ENCODE measurements at regions not wholly inside any gene's neighbourhood (a gene's known extent, or its start where the extent isn't known, plus 50 kb on each side); places are given as distances from the start of the nearest gene placed in this dataset.

DNA sequence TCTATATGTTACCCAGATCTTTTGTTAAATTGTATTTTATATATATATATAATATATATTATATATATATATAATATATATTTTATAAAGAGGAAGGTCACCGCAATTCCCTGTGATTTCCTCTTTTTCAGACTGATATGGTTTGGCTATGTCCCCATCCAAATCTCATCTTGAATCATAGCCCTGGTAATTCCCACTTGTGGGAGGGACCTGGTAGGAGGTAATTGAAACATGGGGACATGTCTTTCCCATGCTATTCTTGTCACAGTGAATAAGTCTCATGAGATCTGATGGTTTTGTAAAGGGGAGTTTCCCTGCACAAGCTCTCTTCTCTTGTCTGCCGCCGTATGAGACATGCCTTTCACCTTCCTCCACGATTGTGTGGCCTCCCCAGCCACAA is 157.6 kb downstream of the RAB38 start:
- Mint-ChIP-seq H3K27me3 (ENCODE audit: low read depth) (no peaks in the 10 kb centered on the region), H3K27ac (no peak overlapping the region), H3K4me1 (peaks cover 7% of the 10 kb centered on the region), H3K9me3 (no peaks in the 10 kb centered on the region), H3K36me3 (no peaks in the 10 kb centered on the region), H3K4me3 (no peak overlapping the region)
- DNase-seq (ENCODE audit: low spot score) (no peak), ATAC-seq (no peak)
- TF ChIP-seq, protein P1, sequence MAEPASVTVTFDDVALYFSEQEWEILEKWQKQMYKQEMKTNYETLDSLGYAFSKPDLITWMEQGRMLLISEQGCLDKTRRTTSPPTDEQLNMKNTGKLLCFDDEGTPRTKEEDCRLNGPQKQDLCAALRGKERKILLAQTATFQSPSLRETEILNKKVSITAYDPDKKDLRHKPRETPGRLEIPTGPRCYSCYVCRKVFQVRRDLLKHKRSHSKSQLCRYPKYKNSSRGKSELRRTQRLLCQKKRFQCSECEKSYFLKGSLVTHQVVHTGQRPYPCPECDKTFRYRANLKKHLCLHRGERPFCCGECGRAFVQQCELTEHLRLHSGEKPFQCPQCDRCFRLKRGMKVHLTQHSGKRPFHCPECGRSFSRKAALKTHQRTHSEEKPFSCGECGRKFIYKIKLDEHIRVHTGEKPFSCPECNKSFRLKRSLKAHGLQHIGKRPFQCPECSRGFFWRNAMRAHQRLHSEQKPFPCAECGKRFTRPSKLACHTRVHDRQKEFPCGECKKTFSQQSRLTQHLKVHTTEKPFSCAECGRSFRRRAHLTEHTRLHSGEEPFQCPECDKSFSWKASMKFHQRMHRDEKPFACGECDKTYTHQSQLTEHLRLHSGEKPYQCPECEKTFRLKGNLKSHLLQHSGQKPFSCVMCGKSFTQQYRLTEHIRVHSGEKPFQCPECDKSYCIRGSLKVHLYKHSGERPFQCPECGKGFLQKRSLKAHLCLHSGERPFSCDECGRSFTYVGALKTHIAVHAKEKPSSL (CRISPR knock-in tag; conservative IDR thresholded peaks at IDR 0.05), result no peak
- TF ChIP-seq JUN (CRISPR knock-in tag; IDR thresholded peaks at IDR 0.05) (no peak), ZNF121 (CRISPR knock-in tag; IDR thresholded peaks at IDR 0.05) (no peak), ZNF423 (CRISPR knock-in tag; IDR thresholded peaks at IDR 0.05) (no peak), RORB (CRISPR knock-in tag; IDR thresholded peaks at IDR 0.05) (no peak), ZNF317 (CRISPR knock-in tag; IDR thresholded peaks at IDR 0.05; ENCODE audit: borderline replicate concordance, low read depth) (no peak), CREM (CRISPR knock-in tag; IDR thresholded peaks at IDR 0.05) (no peak), FOXK1 (CRISPR knock-in tag; IDR thresholded peaks at IDR 0.05) (no peak), MYBL2 (CRISPR knock-in tag; IDR thresholded peaks at IDR 0.05) (no peak), ZNF263 (CRISPR knock-in tag; IDR thresholded peaks at IDR 0.05; ENCODE audit: low read depth) (no peak), ZNF138 (CRISPR knock-in tag; conservative IDR thresholded peaks at IDR 0.05) (no peak), NFE2L1 (CRISPR knock-in tag; IDR thresholded peaks at IDR 0.05) (no peak)
- TF ChIP-seq, protein P2, sequence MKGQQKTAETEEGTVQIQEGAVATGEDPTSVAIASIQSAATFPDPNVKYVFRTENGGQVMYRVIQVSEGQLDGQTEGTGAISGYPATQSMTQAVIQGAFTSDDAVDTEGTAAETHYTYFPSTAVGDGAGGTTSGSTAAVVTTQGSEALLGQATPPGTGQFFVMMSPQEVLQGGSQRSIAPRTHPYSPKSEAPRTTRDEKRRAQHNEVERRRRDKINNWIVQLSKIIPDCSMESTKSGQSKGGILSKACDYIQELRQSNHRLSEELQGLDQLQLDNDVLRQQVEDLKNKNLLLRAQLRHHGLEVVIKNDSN (CRISPR knock-in tag; IDR thresholded peaks at IDR 0.05), result no peak
- CTCF ChIA-PET, result interaction anchor here (0.6 to 2.7 kb wide), 3 partner anchors 84 to 528 kb away, joined by 4 to 14 read pairs (median 12); no protein-coding TSS in a partner anchor
- POLR2A ChIA-PET, result no interaction called here

DNA sequence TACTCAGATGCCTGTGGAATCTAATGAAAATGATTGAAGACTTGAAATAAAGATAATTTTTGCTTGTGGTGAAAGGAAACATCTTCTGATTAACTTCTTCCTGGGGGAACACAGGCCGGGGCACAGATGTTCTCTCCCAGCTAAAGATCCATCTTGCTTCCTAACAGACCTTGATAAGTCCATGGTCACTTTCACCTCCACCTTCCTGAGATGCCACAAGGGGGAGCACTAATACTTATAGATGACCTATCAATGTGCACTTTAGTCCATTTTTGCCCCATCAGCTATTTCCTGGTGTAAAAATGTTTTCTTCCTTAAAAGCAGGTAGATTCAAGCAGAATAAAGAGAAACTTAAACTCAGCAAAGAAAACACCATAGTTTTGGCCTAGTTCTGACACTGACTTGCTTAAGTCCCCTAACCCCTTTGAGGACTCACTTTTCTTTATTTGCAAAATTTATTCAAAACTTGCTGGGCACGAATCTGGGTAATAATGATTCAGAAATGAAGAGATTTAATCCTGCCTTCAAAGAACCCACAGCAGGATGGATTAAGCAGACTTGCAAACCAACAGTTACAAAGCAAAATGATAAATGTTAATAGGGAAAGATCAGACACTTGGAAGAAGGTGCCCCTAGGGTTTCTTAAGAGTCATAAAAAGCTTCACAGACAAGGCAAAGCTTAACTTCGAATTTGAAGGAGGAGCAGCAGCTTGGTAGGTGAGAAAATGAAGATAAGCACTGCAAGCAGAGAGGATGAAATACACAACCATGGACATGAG is 158.7 kb downstream of the RAB38 start:
- no peak overlapping the region for H3K27ac Mint-ChIP-seq
- DNase-seq (ENCODE audit: low spot score) (peak; percentile 68), ATAC-seq (peak; percentile 90)
- CTCF ChIA-PET, result interaction anchor here (0.5 to 2.7 kb wide), 43 partner anchors 9 to 870 kb away, joined by 3 to 23 read pairs (median 3); partner anchors contain the start of gene CTSC
- TF ChIP-seq ZNF423 (CRISPR knock-in tag; IDR thresholded peaks at IDR 0.05) (no peak), NR1H2 (CRISPR knock-in tag; IDR thresholded peaks at IDR 0.05) (no peak)
- TF ChIP-seq, protein P3, sequence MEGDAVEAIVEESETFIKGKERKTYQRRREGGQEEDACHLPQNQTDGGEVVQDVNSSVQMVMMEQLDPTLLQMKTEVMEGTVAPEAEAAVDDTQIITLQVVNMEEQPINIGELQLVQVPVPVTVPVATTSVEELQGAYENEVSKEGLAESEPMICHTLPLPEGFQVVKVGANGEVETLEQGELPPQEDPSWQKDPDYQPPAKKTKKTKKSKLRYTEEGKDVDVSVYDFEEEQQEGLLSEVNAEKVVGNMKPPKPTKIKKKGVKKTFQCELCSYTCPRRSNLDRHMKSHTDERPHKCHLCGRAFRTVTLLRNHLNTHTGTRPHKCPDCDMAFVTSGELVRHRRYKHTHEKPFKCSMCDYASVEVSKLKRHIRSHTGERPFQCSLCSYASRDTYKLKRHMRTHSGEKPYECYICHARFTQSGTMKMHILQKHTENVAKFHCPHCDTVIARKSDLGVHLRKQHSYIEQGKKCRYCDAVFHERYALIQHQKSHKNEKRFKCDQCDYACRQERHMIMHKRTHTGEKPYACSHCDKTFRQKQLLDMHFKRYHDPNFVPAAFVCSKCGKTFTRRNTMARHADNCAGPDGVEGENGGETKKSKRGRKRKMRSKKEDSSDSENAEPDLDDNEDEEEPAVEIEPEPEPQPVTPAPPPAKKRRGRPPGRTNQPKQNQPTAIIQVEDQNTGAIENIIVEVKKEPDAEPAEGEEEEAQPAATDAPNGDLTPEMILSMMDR (IDR thresholded peaks at IDR 0.05), result peak; percentile 71
- no peak overlapping the region for H3K4me3 Mint-ChIP-seq
- H3K36me3 Mint-ChIP-seq, result no peaks in the 10 kb centered on the region
- no peaks in the 10 kb centered on the region for H3K27me3 Mint-ChIP-seq (ENCODE audit: low read depth)
- H3K4me1 Mint-ChIP-seq, result peaks cover 11% of the 10 kb centered on the region
- POLR2A ChIA-PET, result interaction anchor here (0.5 kb wide), 1 partner anchor 320 kb away, joined by 5 read pairs; no protein-coding TSS in a partner anchor
- H3K9me3 Mint-ChIP-seq, result no peaks in the 10 kb centered on the region

DNA sequence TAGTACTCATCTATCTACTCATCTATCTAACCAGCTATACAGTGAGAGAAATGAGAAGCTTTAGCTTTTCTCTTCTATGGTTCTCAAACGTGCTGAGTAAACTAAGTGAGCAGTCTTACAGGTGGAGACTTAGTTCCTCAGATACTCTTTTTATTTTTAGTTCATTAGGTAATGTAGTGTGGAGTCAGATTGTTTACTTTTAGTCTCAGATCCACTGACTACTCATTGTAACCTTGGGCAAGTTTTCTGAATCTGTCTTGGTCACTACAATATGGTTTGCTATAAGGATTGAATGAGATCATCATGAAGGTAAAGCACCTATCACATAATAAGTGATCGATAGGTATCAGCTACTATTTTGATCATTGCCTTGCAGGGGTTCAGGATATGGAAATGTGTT is 160.1 kb downstream of the RAB38 start:
- H3K36me3 Mint-ChIP-seq, result no peaks in the 10 kb centered on the region
- H3K4me3 Mint-ChIP-seq, result no peak overlapping the region
- no peak for ATAC-seq
- ChIA-PET POLR2A (no interaction called here), CTCF (interaction anchor here (1.1 to 2.7 kb wide), 5 partner anchors 315 to 551 kb away, joined by 3 to 23 read pairs (median 8); no protein-coding TSS in a partner anchor)
- no peaks in the 10 kb centered on the region for H3K27me3 Mint-ChIP-seq (ENCODE audit: low read depth)
- DNase-seq (ENCODE audit: low spot score), result no peak
- no peaks in the 10 kb centered on the region for H3K9me3 Mint-ChIP-seq
- H3K4me1 Mint-ChIP-seq, result peaks cover 11% of the 10 kb centered on the region
- H3K27ac Mint-ChIP-seq, result no peak overlapping the region
- TF ChIP-seq JUN (CRISPR knock-in tag; IDR thresholded peaks at IDR 0.05) (no peak), PRRX2 (CRISPR knock-in tag; IDR thresholded peaks at IDR 0.05) (no peak), ZBTB21 (CRISPR knock-in tag; IDR thresholded peaks at IDR 0.05; ENCODE audit: borderline replicate concordance) (no peak), MYBL2 (CRISPR knock-in tag; IDR thresholded peaks at IDR 0.05) (no peak), KAT7 (CRISPR knock-in tag; IDR thresholded peaks at IDR 0.05; ENCODE audit: borderline replicate concordance) (no peak)
- TF ChIP-seq, protein P4, sequence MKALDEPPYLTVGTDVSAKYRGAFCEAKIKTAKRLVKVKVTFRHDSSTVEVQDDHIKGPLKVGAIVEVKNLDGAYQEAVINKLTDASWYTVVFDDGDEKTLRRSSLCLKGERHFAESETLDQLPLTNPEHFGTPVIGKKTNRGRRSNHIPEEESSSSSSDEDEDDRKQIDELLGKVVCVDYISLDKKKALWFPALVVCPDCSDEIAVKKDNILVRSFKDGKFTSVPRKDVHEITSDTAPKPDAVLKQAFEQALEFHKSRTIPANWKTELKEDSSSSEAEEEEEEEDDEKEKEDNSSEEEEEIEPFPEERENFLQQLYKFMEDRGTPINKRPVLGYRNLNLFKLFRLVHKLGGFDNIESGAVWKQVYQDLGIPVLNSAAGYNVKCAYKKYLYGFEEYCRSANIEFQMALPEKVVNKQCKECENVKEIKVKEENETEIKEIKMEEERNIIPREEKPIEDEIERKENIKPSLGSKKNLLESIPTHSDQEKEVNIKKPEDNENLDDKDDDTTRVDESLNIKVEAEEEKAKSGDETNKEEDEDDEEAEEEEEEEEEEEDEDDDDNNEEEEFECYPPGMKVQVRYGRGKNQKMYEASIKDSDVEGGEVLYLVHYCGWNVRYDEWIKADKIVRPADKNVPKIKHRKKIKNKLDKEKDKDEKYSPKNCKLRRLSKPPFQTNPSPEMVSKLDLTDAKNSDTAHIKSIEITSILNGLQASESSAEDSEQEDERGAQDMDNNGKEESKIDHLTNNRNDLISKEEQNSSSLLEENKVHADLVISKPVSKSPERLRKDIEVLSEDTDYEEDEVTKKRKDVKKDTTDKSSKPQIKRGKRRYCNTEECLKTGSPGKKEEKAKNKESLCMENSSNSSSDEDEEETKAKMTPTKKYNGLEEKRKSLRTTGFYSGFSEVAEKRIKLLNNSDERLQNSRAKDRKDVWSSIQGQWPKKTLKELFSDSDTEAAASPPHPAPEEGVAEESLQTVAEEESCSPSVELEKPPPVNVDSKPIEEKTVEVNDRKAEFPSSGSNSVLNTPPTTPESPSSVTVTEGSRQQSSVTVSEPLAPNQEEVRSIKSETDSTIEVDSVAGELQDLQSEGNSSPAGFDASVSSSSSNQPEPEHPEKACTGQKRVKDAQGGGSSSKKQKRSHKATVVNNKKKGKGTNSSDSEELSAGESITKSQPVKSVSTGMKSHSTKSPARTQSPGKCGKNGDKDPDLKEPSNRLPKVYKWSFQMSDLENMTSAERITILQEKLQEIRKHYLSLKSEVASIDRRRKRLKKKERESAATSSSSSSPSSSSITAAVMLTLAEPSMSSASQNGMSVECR (CRISPR knock-in tag; IDR thresholded peaks at IDR 0.05; ENCODE audit: borderline replicate concordance), result no peak
- TF ChIP-seq, protein P2 (CRISPR knock-in tag; IDR thresholded peaks at IDR 0.05), result no peak
